DND-41 (cell line): ENCODE measurements at regions not wholly inside any gene's neighbourhood (a gene's known extent, or its start where the extent isn't known, plus 50 kb on each side); places are given as distances from the start of the nearest gene placed in this dataset.

ENCODE experiments used
- ATAC-seq: fragments of 200-7000 bp; cut with Tn5 transposase; 3 replicates; pipeline ENCODE4 v1.9.1; 2021; ENCODE audit warnings: low read depth; ENCODE audit not compliant: insufficient read depth
- DNase-seq: peaks from one replicate; pipeline ENCODE4 v3.0.0-alpha.2; 2020
- H2AFZ ChIP-seq: 2 replicates; pipeline ENCODE4 v1.6.0; 2012; ENCODE audit warnings: low read depth, low read length
- H3K27ac ChIP-seq: 2 replicates; pipeline ENCODE4 v1.5.1; 2012; ENCODE audit warnings: low read length, inconsistent platforms
- H3K27me3 ChIP-seq: fragments of 200-600 bp; sonication (generic); 2 replicates; pipeline ENCODE4 v1.6.0; 2012; ENCODE audit warnings: low read length, mild to moderate bottlenecking, inconsistent platforms; ENCODE audit not compliant: insufficient read depth, poor library complexity
- H3K36me3 ChIP-seq: 2 replicates; pipeline ENCODE4 v1.5.1; 2012; ENCODE audit warnings: low read length, inconsistent platforms; ENCODE audit not compliant: insufficient read depth
- H3K4me1 ChIP-seq: 2 replicates; pipeline ENCODE4 v1.5.1; 2012; ENCODE audit warnings: mild to moderate bottlenecking, low read length; ENCODE audit not compliant: insufficient read depth
- H3K4me2 ChIP-seq: 2 replicates; pipeline ENCODE4 v1.6.0; 2012; ENCODE audit warnings: mild to moderate bottlenecking, moderate library complexity, low read length, inconsistent platforms; ENCODE audit not compliant: insufficient read depth
- H3K4me3 ChIP-seq, 2 experiments: fragments of 200-600 bp in 1 of 2; shearing (Covaris generic) in 1 of 2; 2 replicates each; pipeline ENCODE4 v1.5.1; 2012 to 2016; ENCODE audit warnings: inconsistent platforms in 2 of 2, low read length in 2 of 2, mild to moderate bottlenecking in 2 of 2, low read depth in 1 of 2, moderate library complexity in 1 of 2
- H3K79me2 ChIP-seq: 2 replicates; pipeline ENCODE4 v1.6.0; 2012; ENCODE audit warnings: low read length, inconsistent platforms; ENCODE audit not compliant: insufficient read depth
- H3K9ac ChIP-seq: 2 replicates; pipeline ENCODE4 v1.6.0; 2012; ENCODE audit warnings: low read depth, mild to moderate bottlenecking, inconsistent platforms, low read length, moderate library complexity
- H3K9me3 ChIP-seq: 2 replicates; pipeline ENCODE4 v1.5.1; 2012; ENCODE audit warnings: low read length, moderate library complexity, mild to moderate bottlenecking, inconsistent platforms; ENCODE audit not compliant: insufficient read depth, severe bottlenecking
- H4K20me1 ChIP-seq: 2 replicates; pipeline ENCODE4 v1.6.0; 2012; ENCODE audit warnings: low read length; ENCODE audit not compliant: insufficient read depth
- CTCF ChIP-seq: IDR thresholded peaks from 2 replicates; pipeline ENCODE4 v1.5.1; 2012; ENCODE audit warnings: borderline replicate concordance, low read length, moderate library complexity, mild to moderate bottlenecking; ENCODE audit not compliant: poor library complexity, severe bottlenecking; ENCODE audit errors: extremely low read depth
- EZH2 ChIP-seq: IDR thresholded peaks from 3 replicates; pipeline ENCODE4 v1.6.1; 2012; ENCODE audit warnings: borderline replicate concordance, low read depth, mild to moderate bottlenecking, moderate library complexity, low read length, inconsistent platforms; ENCODE audit not compliant: severe bottlenecking

GRCh38 chr1:101526813-101527212, 290.0 kb downstream of the S1PR1 start:
- TF ChIP-seq CTCF: no peak
- no peak for TF ChIP-seq EZH2
- no peak overlapping the region for H3K4me3 ChIP-seq
- H3K27ac ChIP-seq: peak overlapping the region; percentile 67
- peak overlapping the region; percentile 1; the same call in 1 of the 2 replicates for H3K9ac ChIP-seq
- peak overlapping the region; percentile 42 for H2AFZ ChIP-seq
- H3K79me2 ChIP-seq: no peaks in the 10 kb centered on the region
- H4K20me1 ChIP-seq: no peaks in the 10 kb centered on the region
- peak; percentile 93 for ATAC-seq
- H3K9me3 ChIP-seq: peaks cover 8% of the 10 kb centered on the region
- H3K4me2 ChIP-seq: peak overlapping the region; percentile 4; the same call in 1 of the 2 replicates
- DNase-seq: peak; percentile 72
- H3K36me3 ChIP-seq: no peaks in the 10 kb centered on the region
- no peaks in the 10 kb centered on the region for H3K27me3 ChIP-seq
- H3K4me1 ChIP-seq: peaks cover 48% of the 10 kb centered on the region

DNA sequence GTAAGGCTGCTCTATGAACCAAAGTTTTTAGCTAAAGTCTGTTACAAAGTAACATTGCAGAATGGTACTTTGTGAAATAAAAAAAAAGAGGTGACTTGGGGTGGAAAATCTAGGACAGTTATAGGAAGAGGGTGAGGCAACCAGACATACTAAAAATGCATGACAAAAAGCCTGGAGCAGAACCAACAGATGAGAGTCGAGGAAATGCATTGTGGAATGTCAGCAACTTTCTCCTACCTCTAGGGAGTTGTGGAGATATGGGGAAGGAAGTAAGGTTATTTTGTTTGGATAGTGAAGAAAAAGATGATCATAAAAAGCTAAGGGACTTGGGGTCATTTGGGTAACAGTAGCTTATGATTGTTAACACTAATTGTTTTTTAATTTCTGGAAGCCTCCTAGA, 295.6 kb downstream of the S1PR1 start:
- TF ChIP-seq EZH2 (no peak), CTCF (no peak)
- Histone ChIP-seq H3K27me3 (no peaks in the 10 kb centered on the region), H2AFZ (no peak overlapping the region), H3K4me2 (no peak overlapping the region), H3K36me3 (no peaks in the 10 kb centered on the region), H4K20me1 (no peaks in the 10 kb centered on the region), H3K9me3 (peaks cover 9% of the 10 kb centered on the region), H3K79me2 (no peaks in the 10 kb centered on the region), H3K9ac (no peak overlapping the region), H3K4me3 (no peak overlapping the region), H3K27ac (no peak overlapping the region), H3K4me1 (peaks cover 26% of the 10 kb centered on the region)
- ATAC-seq (no peak), DNase-seq (no peak)

GRCh38 chr1:101540161-101540560, 303.3 kb downstream of the S1PR1 start:
- Histone ChIP-seq H4K20me1 (no peaks in the 10 kb centered on the region), H3K9me3 (peaks cover 6% of the 10 kb centered on the region), H3K27ac (no peak overlapping the region), H3K9ac (no peak overlapping the region), H3K79me2 (no peaks in the 10 kb centered on the region), H3K4me1 (no peaks in the 10 kb centered on the region), H3K4me3 (no peak overlapping the region), H3K4me2 (no peak overlapping the region), H2AFZ (no peak overlapping the region), H3K36me3 (no peaks in the 10 kb centered on the region), H3K27me3 (no peaks in the 10 kb centered on the region)
- DNase-seq (no peak), ATAC-seq (no peak)
- TF ChIP-seq EZH2 (no peak), CTCF (no peak)

GRCh38 chr1:101546885-101547284, 310.1 kb downstream of the S1PR1 start:
- Histone ChIP-seq H4K20me1 (no peaks in the 10 kb centered on the region), H3K4me2 (no peak overlapping the region), H3K27me3 (no peaks in the 10 kb centered on the region), H3K4me3 (no peak overlapping the region), H2AFZ (no peak overlapping the region), H3K9ac (no peak overlapping the region), H3K36me3 (no peaks in the 10 kb centered on the region), H3K27ac (no peak overlapping the region), H3K9me3 (no peaks in the 10 kb centered on the region), H3K4me1 (no peaks in the 10 kb centered on the region), H3K79me2 (no peaks in the 10 kb centered on the region)
- no peak for DNase-seq
- no peak for TF ChIP-seq CTCF
- no peak for TF ChIP-seq EZH2
- no peak for ATAC-seq
